Mucosa of gallbladder (tissue), 1 donor: ENCODE measurements at regions not wholly inside any gene's neighbourhood (a gene's known extent, or its start where the extent isn't known, plus 50 kb on each side); places are given as distances from the start of the nearest gene placed in this dataset.

Experiments
- DNase-seq: peaks from one replicate; pipeline ENCODE4 v3.0.0-alpha.2; 2020; ENCODE audit warnings: low spot score
- donor health status: DM: no; HTN: no; CAD: no.

GRCh38 chr10:7027913-7028808 lies 382.7 kb downstream of the SFMBT2 start:
- DNase-seq: no peak

DNA sequence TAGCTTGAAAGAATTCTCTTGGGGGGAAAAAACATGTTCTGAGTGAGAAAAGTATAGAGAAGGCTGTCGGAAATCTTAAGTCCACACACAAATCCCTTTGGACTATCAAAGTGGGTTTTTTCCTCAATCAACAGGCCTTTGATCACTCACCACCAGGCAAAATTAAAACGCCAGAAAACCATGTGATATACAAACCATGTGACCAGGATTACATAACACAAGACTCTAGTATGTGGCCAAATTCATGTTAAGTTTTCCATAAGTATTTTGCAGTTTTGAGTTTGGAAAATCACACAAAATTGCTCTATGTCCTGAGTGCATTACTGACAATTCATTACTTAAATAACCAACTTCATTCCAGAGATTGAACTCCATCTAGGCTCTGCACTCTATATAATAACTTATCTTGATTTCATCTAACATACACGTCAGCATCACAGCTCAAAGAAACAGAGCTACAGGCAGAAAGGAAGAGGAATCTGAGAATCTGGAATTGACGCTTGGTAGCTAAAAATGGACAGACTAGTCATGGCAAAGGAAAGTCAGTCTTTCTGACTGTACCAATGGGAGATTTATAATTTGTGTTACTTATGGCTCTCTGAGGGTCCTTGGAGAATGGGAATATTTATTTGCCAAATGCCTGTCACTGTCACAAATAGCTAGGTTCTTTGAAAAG lies 383.5 kb downstream of the SFMBT2 start:
- no peak for DNase-seq

DNA sequence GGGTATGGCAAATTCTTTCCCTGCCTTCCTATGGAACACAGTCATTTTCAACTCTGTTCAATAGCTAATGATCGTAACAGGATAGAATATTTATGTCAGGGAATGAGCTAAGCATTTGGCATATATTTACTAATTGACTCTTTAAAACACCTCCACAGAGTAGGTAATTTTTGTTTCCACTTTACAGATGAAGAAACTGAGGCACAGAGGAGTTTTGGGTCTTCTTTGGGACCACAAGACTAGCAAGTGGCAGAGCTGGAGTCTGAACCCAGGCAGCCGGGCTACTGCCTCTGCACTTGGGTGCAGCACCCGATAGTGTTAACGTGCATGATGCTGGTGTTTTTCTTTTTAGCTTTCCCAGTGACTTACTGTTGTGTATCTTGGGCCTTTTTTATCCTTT lies 384.0 kb downstream of the SFMBT2 start:
- no peak for DNase-seq

- DNase-seq: no peak
Measured at GRCh38 chr10:7025296-7025695, 385.5 kb downstream of the SFMBT2 start.

DNA sequence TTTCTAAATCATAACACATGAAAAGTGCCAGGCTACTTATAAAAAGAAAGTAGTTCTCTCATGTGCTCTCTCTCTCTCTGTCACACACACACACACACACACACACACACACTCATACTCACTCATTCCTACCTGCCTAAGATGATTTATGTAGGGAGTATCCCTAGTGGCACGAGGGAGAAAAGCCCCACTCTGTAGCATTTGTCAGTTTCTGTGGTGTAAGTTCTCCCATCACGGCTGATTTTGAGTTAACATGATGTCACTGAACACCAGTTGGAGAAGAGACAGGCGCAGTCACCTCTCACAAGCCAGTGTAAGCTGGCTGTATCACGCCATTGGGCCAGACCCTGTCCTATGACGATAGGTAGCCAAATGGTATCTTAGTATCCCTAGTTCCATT lies 395.4 kb downstream of the SFMBT2 start:
- no peak for DNase-seq

GRCh38 chr10:7014721-7015120 lies 396.1 kb downstream of the SFMBT2 start:
- DNase-seq: no peak

DNA sequence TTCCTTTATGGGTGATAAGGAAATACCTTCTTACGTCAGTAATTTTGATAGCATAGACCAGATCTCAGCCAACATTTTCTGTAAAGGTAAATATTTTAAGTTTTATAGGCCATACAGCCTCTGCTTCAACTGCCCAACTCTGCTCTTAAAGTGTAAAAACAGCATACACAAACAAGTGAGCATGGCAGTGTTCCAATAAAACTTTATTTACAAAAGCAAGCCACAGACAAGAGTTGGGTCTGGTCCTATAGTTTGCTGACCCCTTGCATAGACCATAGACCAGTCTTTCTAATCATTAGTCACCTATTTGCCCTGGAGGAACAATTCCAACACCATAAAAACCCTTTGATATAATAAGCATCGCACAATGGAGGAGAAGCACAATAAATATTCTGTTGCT lies 398.8 kb downstream of the SFMBT2 start:
- no peak for DNase-seq

DNA sequence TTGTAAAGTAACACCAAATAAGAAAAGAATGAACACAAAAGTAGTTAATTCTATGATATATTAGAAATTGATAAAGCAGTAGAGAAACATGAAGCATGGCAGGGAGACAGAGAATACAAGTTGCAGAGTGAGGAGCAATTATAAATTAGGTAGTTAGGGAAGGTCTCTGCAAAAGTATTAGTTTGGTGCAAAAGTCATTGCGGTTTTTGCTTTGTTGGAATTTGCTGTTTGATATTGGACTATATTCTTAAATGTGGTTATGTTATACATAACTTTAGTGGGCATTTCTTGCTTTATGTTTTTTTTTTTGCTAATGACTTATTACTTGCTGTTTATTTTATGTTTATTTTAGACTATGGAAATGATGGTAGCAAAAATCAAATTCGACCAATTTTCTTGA lies 402.2 kb downstream of the SFMBT2 start:
- DNase-seq: no peak

DNA sequence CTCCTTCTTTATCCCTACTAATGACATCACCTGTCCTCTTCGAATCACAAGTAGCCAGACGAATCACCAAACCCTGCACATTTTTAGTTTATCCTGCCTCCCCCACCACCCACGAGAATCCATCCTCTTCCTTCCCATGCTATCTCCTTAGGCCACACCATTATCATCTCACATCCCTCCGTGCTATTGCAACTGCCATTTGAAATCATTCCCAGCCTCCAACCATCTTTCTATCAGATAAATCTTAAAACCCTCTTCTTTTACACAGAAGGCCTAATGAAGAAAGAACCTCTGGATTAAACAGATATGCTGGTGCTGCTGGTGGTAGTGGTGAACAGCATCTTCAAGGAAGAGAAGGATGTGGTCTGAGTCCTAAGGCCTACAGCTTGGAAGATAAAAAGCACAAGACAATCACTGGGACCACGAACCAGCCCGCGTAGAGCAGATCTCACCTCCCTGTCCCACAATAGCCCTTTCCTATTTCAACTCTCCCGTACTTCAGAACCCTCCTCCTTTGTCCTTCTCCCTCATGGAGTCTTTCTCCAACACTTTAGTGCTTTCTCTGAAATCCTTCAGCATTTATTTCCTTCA lies 403.1 kb downstream of the SFMBT2 start:
- DNase-seq: no peak

- DNase-seq: no peak
Measured at GRCh38 chr10:7006566-7006965, 404.3 kb downstream of the SFMBT2 start.

GRCh38 chr10:7003831-7004395 lies 406.9 kb downstream of the SFMBT2 start:
- no peak for DNase-seq

GRCh38 chr10:7000061-7000460 lies 410.8 kb downstream of the SFMBT2 start:
- DNase-seq: no peak

- DNase-seq: no peak
Measured at GRCh38 chr10:6999232-6999925, 411.5 kb downstream of the SFMBT2 start.

DNA sequence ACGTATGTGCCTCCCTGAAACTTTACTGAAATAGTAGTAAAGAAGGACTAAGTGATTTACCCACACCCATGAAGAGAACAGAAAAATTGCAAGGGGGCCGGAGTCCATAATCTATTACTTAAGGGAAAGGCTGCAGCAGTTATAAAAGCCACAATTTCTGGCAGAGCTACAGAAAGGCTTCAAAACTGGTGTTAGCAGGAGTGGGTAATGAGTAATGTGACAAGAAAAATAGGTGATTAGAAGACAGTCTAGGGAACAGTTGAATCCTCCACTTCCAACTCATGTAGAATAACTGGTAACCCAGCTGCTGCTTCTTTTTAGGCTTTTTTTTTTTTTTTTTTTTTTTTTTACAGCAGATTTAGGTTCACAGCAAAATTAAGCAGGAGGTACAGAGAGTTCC lies 413.3 kb downstream of the SFMBT2 start:
- DNase-seq: no peak

DNA sequence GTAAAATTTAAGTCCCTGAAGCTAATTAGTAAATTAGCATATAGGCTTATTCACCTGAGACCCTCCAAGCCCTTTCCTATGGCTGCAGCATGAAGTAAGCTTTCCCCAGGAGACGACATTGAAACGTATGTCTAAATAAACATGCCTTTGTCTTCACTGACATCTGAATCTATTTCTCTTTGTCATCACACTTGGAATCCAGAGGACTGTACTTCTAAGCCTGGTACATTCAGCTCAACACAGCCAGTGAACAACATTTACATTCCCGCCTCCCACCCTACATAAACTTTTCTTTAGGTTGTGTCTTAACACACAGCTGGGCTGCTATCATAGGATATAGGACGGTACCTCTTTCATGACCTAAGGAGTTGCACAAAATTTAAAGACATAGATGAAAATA lies 414.4 kb downstream of the SFMBT2 start:
- DNase-seq: no peak

GRCh38 chr10:6995831-6996230 lies 415.0 kb downstream of the SFMBT2 start:
- DNase-seq: no peak

GRCh38 chr10:6995341-6995740 lies 415.3 kb upstream of the PRKCQ start:
- DNase-seq: no peak

DNA sequence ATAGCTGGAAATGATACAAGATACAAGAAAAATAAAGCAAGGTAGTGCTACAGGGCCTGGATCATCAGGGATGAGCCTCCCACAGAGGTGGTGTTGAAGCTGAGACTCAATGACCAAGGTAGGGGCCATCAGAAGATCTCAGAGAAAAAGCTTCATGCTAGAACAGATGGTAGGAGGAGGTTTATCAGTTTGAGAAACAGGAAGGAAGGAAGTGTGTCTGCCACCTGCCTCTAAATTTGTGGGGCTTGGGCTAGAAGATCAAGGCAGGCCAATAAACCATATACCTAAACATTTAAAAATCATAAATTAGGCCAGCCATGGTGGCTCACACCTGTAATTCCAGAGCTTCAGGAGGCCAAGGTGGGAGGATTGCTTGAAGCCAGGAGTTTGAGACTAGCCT lies 410.8 kb upstream of the PRKCQ start:
- DNase-seq: no peak

DNA sequence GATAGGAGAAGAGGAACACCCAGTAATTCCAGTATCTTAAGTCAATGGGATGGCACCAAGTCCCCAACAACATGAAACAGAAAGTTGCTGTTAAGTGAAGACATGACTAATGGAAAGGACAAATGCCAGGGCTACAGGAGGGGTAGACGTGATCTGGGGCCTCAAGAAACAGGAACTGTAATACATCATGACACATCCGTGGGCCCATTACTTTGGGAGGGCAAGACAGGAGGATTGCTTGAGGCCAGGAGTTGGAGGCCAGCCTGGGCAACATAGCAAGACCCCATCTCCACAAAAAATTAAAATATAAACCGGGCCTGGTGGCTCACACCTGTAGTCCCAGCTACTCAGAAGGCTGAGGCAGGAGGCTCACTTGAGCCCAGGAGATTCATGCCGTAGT lies 408.6 kb upstream of the PRKCQ start:
- no peak for DNase-seq

DNA sequence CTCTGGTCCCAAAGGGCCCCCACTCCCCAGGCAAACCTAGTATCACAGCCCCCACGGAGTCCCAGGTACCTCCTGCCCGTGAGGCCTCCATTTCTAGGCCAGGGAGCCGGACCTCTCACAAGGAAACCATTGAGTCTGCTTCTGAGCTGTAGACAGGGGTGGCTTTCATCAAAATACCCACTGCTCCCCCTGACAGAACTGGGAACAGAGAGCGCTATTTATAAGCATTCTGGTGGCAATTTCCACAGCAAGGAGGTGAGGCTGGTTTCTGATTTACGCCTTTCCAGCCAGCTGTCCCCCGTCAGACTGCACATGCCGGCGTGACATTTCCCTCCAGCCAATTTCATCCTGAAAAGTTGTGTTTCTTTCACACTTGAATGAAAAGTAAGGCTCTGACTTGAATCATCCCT lies 407.5 kb upstream of the PRKCQ start:
- DNase-seq: no peak

DNA sequence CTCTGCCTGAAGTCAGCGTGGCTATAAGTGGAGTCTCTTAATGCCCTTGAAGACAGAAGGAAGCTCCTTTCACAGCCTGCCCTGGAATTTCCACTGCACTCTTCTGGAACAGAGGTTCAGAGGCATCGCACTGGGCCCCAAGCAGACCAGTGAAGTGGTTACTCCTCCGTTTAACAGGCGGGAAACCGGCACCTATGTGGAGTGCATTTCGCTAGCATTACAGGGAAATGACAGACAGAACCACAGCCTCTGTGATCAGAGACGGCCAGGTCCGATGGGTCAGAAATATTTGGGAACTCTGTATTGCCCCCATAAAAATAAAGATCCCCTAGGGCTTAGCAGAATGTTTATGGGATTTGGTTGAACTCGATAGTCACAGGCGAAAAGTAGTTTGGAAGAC lies 406.9 kb upstream of the PRKCQ start:
- DNase-seq: no peak

DNA sequence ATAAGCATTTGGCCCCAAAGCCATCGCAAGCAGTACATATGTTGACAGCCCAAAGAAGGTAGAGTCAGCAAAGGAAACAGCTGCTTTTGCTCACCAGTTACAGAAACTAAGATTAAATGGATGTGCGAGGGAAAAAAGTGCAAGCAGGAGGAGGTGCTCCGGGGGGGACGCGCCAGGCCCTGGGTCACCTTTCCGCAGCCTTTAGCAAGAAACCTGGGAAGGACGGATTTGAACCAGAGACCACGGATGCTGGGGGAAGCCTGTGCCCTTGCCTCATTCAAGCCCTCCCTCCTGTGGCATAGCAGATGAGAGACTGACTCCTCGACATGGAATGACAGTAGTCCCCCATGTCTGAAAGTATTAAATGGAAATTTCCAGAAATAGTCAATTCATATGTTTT lies 405.6 kb upstream of the PRKCQ start:
- no peak for DNase-seq
